ENCODE measurements at regions not wholly inside any gene's neighbourhood (a gene's known extent, or its start where the extent isn't known, plus 50 kb on each side); places are given as distances from the start of the nearest gene placed in this dataset.

- no peak for TF ChIP-seq CTCF (IDR thresholded peaks at IDR 0.05)
- TF ChIP-seq ZNF138 (CRISPR knock-in tag; conservative IDR thresholded peaks at IDR 0.05): no peak
- no peak for TF ChIP-seq RELA (CRISPR knock-in tag; IDR thresholded peaks at IDR 0.05; ENCODE audit: borderline replicate concordance)
- no peak for TF ChIP-seq MAX (CRISPR knock-in tag; IDR thresholded peaks at IDR 0.05)
- no peak for TF ChIP-seq CREB1 (CRISPR knock-in tag; IDR thresholded peaks at IDR 0.05)
- TF ChIP-seq NFE2L1 (CRISPR knock-in tag; IDR thresholded peaks at IDR 0.05): no peak
- no peak for TF ChIP-seq ATF2 (CRISPR knock-in tag; IDR thresholded peaks at IDR 0.05; ENCODE audit: borderline replicate concordance, low read depth)
- TF ChIP-seq NR3C1 (CRISPR knock-in tag; conservative IDR thresholded peaks at IDR 0.05; ENCODE audit: low read depth): no peak
- TF ChIP-seq SP1 (CRISPR knock-in tag; conservative IDR thresholded peaks at IDR 0.05): no peak
- no peak for TF ChIP-seq TP53 (CRISPR knock-in tag; IDR thresholded peaks at IDR 0.05)
- TF ChIP-seq MYBL2 (CRISPR knock-in tag; IDR thresholded peaks at IDR 0.05): no peak
- no peak for TF ChIP-seq ZNF121 (CRISPR knock-in tag; IDR thresholded peaks at IDR 0.05)
Observed at GRCh38 chr5:34487159-34487879, 168.8 kb upstream of the RAI14 start.
